Fibroblast of the conjunctiva (primary cell): ENCODE measurements at regions not wholly inside any gene's neighbourhood (a gene's known extent, or its start where the extent isn't known, plus 50 kb on each side); places are given as distances from the start of the nearest gene placed in this dataset.

Experiments used
- DNase-seq: peaks from one replicate; pipeline ENCODE4 v3.0.0-alpha.2; 2010; ENCODE audit warnings: low read depth

DNA sequence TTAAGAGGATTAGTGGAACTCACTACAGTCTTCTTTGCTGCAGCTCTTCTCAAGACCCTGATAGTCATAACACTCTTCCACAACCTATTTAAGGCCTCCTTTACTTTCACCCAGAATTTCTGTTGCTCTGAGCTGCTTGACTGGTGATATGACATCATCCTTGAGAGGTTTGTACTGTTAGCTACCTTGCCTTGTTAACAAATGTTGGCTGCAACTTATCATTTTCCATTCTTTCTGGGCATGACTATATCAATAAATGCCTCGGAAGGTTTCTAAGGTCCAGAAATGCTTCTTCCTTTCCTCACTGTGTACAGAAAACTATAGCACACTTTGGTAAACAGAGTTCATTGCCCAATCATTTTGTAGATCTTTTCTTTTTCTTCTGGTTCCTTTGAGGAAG is 1292.2 kb upstream of the TMPRSS15 start:
- DNase-seq, result no peak

DNA sequence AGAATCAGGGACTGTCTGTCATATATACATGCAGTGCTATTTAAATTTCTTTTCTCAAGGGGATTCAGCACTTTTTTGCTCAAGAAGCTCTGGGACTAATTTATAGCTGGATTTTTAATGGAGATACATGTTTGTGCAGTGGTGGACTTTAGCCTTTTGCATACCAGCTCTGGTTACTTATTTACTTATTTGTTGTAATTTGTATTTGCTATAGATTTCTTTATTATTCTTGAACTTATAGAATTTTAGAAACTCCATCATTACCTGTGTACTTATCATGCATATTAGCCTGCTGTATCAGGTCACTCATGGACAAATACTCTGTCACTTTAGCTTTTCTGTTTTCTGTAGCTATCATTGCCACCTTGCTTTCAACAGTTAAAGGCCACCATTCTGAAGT is 1296.9 kb upstream of the TMPRSS15 start:
- DNase-seq, result no peak

DNA sequence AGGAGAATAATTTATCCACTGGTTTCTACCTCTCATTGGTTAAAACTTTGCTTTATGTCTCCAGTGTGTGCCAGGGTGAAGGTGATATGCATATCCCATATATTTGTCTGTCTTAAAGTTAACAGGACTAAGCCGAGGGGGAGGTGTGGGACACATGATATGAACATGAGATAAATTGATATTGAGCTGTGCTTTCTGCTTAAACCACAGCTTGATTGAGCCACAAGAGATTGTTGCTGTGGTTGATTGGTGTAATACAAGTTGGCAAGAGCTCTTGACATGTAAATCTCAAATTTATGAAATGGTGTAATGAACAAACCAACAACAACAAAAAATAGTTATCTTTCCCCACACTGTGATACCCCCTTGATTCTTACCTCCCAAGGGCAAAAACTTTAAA is 1295.5 kb upstream of the NCAM2 start:
- DNase-seq, result no peak

- DNase-seq, result no peak
Observed at GRCh38 chr21:19704832-19705231, 1293.4 kb upstream of the NCAM2 start.

- no peak for DNase-seq
Observed at GRCh38 chr21:19712441-19712840, 1285.8 kb upstream of the NCAM2 start.

GRCh38 chr21:19713313-19713712 is 1284.9 kb upstream of the NCAM2 start:
- no peak for DNase-seq

- DNase-seq, result no peak
Observed at GRCh38 chr21:19724081-19724480, 1274.1 kb upstream of the NCAM2 start.

DNA sequence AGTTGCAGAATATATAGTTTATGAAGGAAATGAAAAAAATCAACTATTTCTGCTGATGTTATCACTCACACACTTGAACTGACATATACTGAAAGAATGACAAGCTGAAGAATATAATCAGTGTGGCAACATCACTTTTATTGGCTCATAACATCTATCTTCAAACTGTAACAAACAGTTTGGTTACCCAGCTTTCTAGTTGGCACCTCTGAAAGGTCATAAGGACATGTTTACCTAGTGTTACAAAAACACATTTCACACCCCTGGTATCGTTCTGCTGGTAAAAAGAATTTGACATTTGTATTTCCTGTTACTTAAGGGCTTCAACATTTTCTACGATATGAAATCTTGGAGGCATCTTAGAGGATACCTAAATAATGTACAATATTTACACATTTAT is 1267.0 kb upstream of the NCAM2 start:
- no peak for DNase-seq

- DNase-seq, result no peak
Observed at GRCh38 chr21:19759836-19760235, 1238.4 kb upstream of the NCAM2 start.

DNA sequence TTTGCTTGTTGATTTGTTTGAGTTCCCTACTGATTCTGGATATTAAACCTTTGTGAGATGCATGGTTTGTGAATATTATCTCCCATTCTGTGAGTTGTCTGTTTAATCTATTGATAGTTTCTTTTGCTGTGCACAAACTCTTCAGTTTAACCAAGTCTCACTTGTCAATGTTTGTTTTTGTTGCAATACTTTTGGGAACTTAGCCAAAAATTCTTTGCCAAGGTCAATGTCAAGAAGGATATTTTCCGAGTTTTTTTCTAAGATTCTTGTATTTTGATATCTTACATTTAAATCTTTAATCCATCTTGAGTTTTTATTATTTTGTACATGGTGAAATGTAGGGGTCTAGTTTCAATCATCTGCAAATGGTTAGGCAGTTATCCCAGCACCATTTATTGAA is 1230.7 kb upstream of the NCAM2 start:
- DNase-seq, result peak; percentile 73

- no peak for DNase-seq
Observed at GRCh38 chr21:19771881-19772280, 1226.3 kb upstream of the NCAM2 start.

DNA sequence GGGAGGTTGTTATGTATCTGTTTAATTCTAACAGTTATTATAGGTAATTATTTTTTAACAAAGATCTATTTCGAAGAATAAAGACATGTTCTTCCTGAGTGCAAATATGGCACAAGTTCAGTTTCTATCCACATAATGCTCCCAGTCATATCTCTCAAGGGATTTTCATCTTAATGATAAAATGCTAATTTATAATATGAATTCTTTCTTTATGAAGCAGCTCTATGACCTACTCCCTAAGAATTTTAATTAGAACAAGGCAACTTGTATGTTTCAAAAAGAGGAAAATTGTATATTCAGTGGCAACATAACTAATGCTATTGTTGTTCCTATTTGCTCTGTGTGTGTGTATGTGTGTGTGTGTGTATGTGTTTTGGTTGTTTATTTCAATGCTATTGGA is 1222.1 kb upstream of the NCAM2 start:
- no peak for DNase-seq

DNA sequence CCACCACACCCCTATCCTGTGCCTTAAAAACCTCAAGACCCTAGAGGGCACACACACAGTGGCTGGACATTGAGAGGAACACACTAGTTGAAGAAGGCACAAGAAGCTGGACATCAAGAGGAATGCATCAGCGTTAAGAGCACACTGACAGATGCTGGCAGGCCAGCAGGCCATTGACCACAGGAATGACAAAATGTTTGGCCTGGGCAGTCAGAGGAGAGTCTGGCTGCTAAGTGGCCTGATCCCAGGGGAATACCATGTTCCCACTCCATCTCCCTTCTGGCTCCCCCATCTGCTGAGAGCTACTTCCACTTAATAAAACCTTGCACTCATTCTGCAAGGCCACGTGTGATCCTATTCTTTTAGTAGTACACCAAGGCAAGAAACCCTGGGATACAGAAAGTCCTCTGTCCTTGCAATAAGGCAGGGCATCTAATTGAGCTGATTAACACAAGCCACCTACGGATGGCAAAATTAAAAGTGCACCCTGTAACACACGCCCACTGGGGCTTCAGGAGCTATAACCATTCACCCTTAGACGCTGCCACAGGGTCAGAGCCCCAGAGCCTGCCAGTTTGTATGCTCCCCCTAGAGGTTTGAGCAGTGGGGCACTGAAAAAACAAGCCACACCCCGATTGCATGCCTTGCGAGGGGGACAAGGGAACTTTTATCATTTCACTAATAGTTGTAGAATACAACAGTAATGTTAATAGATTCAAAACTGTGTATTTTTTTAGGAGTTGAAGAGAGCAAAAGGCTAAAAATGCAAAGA is 1216.1 kb upstream of the NCAM2 start:
- no peak for DNase-seq

DNA sequence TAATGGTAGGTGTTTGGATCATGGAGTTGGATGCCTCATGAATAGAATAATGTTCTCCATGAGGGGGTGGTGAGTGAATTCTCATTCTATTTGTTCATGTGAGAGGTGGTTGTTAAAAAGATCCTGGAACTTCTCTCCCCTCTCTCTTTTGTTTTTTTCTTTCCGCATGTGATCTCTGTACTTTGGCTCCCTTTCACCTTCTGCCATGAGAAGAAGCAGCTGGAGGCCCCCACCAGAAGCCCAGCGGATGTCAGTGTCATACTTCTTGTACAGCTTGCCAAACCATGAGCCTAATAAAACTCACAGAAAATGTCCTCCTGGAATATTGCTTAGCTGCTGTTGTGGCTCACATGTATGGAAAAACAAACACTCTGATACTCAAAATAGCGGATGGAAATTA is 1212.3 kb upstream of the NCAM2 start:
- DNase-seq, result no peak

DNA sequence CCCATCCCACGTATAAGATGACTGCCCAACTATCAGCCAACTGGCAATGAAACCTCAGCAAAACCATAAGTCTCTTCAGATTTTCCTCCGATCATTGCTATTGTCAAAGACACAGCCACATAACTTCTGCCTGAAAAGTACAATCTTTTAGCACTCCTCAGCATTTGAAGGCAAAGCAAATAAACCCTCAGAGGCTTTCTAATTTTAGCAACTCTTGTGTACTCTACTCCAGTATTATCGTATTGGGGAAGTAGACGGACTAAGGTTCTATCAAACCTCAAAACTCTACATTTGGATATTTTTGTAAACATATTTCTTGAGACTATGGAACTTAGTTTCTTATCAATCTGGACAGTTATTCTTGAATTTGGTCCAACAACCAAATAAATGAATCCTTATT is 1206.2 kb upstream of the NCAM2 start:
- no peak for DNase-seq

GRCh38 chr21:19807201-19807600 is 1191.0 kb upstream of the NCAM2 start:
- peak; percentile 60 for DNase-seq

GRCh38 chr21:19810779-19811178 is 1187.4 kb upstream of the NCAM2 start:
- no peak for DNase-seq

DNA sequence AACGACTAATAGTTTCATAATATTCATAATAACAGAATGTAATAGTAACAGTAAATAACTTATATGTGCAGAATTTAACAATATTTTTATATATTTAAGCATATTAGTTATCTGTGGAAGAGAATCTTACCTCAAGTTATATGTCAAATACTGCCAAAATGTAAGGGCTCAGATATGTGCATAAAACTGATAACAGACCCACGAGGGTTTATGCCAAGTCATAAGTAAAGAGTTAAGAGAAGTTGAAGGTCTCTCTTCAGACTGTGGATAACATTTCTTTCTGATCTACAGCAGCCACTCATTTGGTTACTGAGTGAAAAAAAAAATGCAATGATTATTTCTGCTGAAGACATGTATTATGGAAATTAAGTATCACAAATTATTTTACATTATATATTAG is 1167.8 kb upstream of the NCAM2 start:
- no peak for DNase-seq

GRCh38 chr21:19832551-19832950 is 1165.7 kb upstream of the NCAM2 start:
- DNase-seq, result no peak

DNA sequence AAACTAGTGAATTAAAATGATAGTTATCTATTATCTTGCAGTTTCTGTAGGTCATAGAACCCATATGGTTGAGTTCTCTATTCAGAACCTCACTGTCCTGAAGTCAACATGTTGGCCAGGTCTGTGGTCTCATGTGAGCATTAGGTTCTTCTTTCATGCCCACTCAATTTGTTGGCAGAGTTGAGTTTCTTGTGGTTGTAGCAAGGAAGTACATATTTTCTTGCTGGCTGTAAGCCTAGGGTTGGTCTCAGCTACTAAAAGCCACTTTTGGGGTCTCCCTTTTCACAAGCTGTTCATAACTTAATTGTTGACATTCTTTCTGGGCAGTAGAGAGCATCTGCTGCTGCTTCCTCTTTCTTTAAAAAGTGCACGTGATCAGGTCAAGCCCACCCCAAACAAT is 1165.1 kb upstream of the NCAM2 start:
- no peak for DNase-seq

DNA sequence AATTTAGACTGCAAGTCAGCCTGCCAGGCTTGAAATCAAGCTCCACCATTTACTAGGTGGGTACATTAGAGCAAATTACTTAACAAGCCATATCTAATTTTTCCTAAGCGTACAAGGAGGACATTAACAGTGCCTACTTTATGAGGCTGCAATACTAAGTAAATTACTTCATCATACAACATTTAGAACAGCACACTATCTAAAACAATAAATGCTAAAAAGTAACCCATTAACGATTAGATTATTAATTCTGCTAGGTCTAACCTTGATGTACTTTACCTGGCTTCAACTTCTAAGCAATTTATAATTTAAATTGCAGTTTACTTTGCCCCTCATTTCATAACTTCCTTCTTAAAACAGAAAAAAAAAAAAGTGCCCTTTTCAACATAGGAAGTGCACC is 1155.6 kb upstream of the NCAM2 start:
- DNase-seq, result no peak

DNA sequence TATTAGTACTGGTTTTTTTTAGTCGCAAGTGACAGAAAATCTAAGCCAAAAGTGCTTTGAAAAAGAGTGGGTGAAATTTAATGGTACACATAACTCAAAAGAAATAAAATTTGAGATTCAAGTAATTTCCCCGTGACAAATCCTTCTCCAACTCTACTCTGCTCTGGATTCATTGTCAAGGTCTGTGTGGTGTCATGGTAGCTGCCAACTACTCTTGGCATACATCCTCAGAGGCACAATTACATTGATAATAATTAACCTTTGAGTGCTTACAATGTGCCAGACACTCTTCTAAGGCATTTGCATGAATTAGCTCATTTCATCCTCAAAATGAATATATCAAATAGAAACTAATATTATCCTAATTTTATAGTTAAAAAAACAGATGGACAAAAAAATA is 1153.9 kb upstream of the NCAM2 start:
- no peak for DNase-seq

- DNase-seq, result no peak
Observed at GRCh38 chr21:19850157-19850556, 1148.1 kb upstream of the NCAM2 start.

GRCh38 chr21:19853061-19853460 is 1145.1 kb upstream of the NCAM2 start:
- no peak for DNase-seq
